GM18870 (cell line): ENCODE measurements at regions not wholly inside any gene's neighbourhood (a gene's known extent, or its start where the extent isn't known, plus 50 kb on each side); places are given as distances from the start of the nearest gene placed in this dataset.
A peak's percentile ranks its signal among the peaks of the same experiment; 100 is the strongest.
"Not testable (repeated sequence)": the region's sequence is repeated elsewhere in the genome, so short reads cannot be mapped to it uniquely, and the experiment has no call there.

Experiments used
- ATAC-seq: cut with Tn5 transposase; IDR thresholded peaks from one replicate; pipeline ENCODE4 v1.9.1; 2021; ENCODE audit warnings: moderate library complexity; ENCODE audit not compliant: unreplicated experiment

- ATAC-seq = no peak
Measured at GRCh38 chr2:136332436-136333095, 214.6 kb upstream of the CXCR4 start.

GRCh38 chr2:136331226-136331625 is 213.3 kb upstream of the CXCR4 start:
- ATAC-seq = no peak

GRCh38 chr2:136328207-136328795 is 210.4 kb upstream of the CXCR4 start:
- ATAC-seq = no peak

- peak; percentile 57 for ATAC-seq
Measured at GRCh38 chr2:136327162-136327852, 209.4 kb upstream of the CXCR4 start.

- ATAC-seq = no peak
Measured at GRCh38 chr2:136325844-136326331, 207.9 kb upstream of the CXCR4 start.

GRCh38 chr2:136324966-136325365 is 207.0 kb upstream of the CXCR4 start:
- no peak for ATAC-seq

- no peak for ATAC-seq
Measured at GRCh38 chr2:136323935-136324334, 206.0 kb upstream of the CXCR4 start.

GRCh38 chr2:136323195-136323594 is 205.2 kb upstream of the CXCR4 start:
- ATAC-seq = no peak

GRCh38 chr2:136322428-136322827 is 204.5 kb upstream of the CXCR4 start:
- no peak for ATAC-seq

GRCh38 chr2:136319651-136320050 is 201.7 kb upstream of the CXCR4 start:
- ATAC-seq = no peak

GRCh38 chr2:136319237-136319636 is 201.3 kb upstream of the CXCR4 start:
- ATAC-seq = no peak

GRCh38 chr2:136314240-136314639 is 196.3 kb upstream of the CXCR4 start:
- no peak for ATAC-seq

- ATAC-seq = not testable (repeated sequence)
Measured at GRCh38 chr2:136312568-136312967, 194.6 kb upstream of the CXCR4 start.

GRCh38 chr2:136310797-136311603 is 193.1 kb upstream of the CXCR4 start:
- ATAC-seq = no peak

- no peak for ATAC-seq
Measured at GRCh38 chr2:136310005-136310495, 192.1 kb upstream of the CXCR4 start.

GRCh38 chr2:136308611-136309010 is 190.7 kb upstream of the CXCR4 start:
- no peak for ATAC-seq

- no peak for ATAC-seq
Measured at GRCh38 chr2:136306836-136307235, 188.9 kb upstream of the CXCR4 start.

GRCh38 chr2:136305517-136306192 is 187.7 kb upstream of the CXCR4 start:
- peak; percentile 98 for ATAC-seq

- ATAC-seq = no peak
Measured at GRCh38 chr2:136301006-136301405, 183.1 kb upstream of the CXCR4 start.

GRCh38 chr2:136298631-136299030 is 180.7 kb upstream of the CXCR4 start:
- no peak for ATAC-seq

- no peak for ATAC-seq
Measured at GRCh38 chr2:136297994-136298393, 180.0 kb upstream of the CXCR4 start.
